SK-N-MC (cell line): ENCODE measurements at regions not wholly inside any gene's neighbourhood (a gene's known extent, or its start where the extent isn't known, plus 50 kb on each side); places are given as distances from the start of the nearest gene placed in this dataset.

ENCODE experiments used
- EZH2 ChIP-seq: fragments of 200-600 bp; sonication (generic); IDR thresholded peaks from one replicate; pipeline ENCODE4 v1.6.1; 2017; ENCODE audit warnings: antibody characterized with exemption
- FOXP2 ChIP-seq: optimal IDR thresholded peaks from 2 replicates; pipeline ENCODE3; 2011; ENCODE audit warnings: mild to moderate bottlenecking, moderate library complexity; ENCODE audit not compliant: insufficient read depth; ENCODE audit errors: extremely low read length, control extremely low read depth
- POLR2AphosphoS5 ChIP-seq: IDR thresholded peaks from 2 replicates; pipeline ENCODE4 v1.6.1; 2012; ENCODE audit warnings: mild to moderate bottlenecking, low read depth, low read length, borderline replicate concordance

DNA sequence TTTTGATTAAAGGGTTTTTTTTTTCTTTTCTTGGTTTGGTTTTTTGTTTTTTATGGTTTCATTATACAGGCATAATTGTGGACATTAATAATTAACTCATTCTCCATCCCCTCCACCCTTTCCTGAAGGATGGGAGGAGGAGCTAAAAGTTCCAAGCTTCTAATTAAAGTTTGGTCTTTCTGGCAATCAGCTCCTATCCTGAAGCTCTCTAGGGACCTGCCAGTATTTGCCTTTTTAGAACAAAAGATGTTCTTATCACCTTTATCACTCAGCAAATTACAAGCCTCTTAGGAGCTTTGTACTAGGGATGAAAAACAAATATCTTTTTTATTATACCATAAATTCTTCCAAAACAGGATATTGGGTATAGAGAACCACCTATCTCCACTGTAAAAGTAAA lies 589.8 kb downstream of the PDHA2 start:
- TF ChIP-seq EZH2, result no peak
- TF ChIP-seq POLR2AphosphoS5, result no peak
- TF ChIP-seq FOXP2, result no peak
